ENCODE measurements at regions not wholly inside any gene's neighbourhood (a gene's known extent, or its start where the extent isn't known, plus 50 kb on each side); places are given as distances from the start of the nearest gene placed in this dataset.

DNA sequence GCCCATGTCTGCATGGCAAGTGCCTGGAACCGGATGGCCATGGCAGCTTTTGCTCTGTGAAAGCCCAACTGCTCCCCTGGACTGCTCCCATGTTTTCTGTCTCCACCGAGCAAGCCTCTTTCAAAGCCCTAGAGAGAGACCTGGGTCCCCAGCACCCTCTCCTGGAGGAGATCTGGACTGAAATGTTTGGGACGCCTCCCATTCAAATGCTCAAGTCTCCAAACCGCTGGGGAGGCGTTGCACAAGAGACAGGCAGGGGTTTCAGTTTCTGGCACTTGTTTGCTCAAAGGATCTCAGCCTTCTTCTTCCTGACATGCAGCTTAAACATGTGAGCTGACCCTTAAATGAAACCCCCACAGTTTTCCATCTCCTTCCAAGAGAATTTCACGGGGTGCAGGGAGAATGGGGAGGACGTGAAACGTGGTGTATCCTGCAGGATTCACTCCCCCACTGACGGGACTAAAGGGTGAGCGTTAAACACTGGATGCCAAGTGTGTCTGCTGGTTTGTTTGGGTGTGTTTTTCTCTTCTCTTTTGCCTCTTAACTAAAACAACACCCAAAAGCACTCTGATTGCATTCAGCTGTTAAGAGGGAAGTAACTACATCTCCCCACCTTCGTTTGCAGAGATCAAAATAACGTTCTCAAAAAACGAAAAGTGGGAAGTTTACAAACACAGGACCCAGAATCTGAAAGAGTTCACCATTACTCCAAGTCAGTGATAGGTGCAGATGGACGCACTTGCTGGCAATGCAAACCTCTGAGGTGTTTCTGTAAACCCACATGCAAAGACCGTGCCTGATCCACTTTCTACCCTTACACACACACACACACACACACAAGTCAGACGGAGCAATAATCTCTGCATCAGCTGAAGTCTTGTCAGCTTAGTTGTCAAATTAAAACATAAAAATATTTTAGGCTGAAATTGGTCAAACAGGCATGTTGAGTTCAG is 256.9 kb downstream of the C16orf95 start:
- no peak for DNase-seq

DNA sequence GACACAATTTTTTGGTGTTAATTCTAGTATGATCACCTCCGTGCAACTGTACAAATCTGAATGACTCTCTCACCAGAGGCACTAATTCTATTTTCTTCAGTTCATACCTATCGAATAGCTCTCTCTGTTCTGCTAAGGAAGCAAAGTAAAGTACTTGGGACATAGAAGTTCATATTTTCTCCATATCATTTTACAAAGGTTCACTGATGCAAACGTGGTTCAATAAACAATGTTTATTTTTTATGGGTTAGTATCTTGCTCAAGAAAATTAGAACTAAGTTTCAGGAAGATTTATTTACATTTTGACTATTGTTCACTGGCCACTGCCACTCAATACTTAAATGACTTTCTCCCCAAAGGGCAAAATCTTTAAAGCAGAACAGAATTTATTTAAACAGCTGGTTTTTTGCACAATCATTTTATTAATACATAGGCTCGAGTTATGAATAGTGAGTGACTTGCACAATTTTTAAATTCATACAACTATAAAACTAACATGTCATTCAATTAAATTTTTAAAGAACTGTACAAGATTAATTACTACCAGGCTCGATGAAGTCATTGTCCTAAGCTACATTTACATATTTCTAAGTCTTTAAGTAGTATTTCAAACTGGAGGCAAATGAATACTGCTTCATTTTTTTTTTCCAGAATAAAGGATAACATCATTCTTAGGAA is 255.8 kb downstream of the C16orf95 start:
- no peak for DNase-seq

DNA sequence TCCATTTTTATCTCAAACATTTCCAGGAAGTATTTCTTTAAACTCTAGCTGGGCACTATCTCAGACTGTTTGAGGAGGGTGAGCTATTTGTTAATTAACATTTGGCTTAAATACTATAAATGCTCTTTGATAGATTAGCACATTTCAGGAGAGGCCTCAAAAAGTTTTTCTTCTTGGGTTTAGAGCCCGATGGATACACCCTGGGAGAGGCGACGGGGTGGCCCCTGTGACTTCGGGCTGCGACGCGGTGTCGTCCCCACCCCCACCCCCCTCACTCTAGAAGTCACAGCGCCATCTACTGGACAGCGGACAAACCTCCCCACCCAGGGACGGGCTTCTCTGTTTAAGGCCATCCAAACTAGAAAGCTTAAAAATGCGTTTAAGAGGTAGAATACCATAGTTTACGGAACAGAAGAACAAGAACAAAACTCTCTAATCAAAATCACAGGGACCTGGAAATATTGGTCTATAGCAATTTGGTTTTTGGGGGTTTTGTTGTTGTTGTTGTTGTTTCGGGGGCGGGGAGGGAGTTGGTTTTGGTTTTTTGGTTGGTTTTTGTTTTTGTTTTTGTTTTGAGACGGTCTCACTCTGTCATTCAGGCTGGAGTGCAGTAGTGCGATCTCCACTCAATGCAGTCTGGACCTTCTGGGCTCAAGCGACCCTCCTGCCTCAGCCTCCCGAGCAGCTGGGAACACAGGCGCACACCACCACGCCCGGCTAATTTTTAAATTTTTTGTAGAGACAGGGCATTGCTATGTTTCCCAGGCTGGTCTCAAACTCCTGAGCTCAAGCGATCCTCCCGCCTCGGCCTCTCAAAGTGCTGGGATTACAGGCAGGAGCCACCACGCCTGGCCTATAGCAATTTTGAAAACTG is 254.4 kb downstream of the C16orf95 start:
- peak; percentile 18 for DNase-seq

DNA sequence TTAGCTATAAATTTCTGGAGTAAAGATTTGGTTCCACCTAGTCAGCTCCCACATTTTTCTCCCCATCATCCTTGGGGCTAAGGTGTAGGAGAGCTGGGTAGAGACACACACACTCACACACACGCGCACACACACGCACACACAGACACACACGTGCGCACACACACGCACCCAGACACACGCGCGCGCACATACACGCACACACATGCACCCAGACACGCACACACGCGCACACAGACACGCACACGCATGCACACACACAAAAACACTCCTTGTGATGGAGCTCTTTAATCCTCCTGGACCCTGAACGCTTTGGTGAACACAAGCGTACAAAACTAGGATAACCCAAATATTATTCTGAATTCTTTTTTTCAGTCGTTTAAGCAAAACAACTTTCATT is 253.6 kb downstream of the C16orf95 start:
- DNase-seq = no peak

DNA sequence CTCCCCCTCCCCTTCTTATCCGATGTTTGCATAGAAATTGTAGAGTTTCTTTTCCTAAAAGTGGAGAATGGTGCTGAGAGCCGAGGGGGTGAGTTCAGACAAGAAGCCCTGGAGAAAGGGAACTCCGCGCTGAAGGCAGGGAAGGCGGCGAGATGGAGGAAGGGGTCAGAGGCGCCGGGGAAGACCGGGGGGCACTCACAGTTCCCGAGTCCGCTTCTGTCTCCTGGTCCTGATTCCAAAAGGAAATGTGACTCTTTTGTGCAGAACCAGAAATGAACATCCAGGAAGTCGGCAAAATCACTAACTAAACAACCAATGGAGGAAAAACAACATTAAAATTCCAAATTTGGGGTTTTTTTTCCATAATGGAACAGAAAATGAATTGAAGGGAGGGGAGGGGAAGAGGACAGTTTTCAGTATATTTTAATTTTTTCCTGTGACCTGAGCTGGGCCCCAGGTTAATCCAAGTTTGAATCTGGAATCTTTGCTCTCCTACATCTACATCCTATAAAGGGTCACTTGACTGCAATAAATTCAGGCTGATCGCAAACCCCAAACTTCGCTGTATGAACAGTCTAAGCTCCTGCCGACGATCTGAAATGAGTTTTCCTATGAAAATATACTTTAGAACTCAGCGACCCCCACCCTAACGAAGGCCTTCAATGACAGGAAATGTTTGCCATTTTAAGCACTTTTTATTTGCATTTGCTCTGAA is 252.3 kb downstream of the C16orf95 start:
- DNase-seq = no peak

DNA sequence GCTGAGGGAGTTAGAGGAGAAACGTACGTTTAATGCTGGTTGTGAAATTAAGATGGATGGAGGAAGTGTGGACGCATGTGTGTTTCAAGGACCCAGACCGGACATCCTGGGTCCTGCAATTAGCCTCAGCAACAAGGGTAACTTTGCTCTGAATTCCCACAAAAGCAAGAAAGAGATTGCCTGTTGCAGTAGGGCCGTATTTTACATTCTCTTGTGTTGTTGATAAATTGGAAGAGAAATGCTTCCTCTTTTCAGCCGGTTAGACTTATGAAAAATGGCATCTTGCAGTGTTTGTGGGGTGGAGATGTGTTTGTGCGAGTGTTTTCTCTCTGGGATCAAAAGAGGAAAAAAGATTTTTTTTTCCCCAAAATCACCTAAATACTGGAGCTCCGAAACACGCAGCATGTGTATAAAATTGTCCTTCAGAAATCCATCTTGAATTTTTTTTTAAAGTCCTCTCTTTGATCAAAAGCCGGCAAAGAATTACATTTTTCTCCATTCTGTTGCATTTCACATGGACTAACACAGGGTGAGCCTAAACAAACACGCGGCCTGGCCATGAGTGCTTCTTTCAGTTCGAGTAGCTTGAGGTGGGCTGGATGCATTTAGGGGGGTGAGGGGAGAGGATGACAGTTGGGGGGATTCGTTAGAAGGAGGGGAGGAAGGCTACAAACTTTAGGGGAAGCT is 251.6 kb downstream of the C16orf95 start:
- no peak for DNase-seq

DNA sequence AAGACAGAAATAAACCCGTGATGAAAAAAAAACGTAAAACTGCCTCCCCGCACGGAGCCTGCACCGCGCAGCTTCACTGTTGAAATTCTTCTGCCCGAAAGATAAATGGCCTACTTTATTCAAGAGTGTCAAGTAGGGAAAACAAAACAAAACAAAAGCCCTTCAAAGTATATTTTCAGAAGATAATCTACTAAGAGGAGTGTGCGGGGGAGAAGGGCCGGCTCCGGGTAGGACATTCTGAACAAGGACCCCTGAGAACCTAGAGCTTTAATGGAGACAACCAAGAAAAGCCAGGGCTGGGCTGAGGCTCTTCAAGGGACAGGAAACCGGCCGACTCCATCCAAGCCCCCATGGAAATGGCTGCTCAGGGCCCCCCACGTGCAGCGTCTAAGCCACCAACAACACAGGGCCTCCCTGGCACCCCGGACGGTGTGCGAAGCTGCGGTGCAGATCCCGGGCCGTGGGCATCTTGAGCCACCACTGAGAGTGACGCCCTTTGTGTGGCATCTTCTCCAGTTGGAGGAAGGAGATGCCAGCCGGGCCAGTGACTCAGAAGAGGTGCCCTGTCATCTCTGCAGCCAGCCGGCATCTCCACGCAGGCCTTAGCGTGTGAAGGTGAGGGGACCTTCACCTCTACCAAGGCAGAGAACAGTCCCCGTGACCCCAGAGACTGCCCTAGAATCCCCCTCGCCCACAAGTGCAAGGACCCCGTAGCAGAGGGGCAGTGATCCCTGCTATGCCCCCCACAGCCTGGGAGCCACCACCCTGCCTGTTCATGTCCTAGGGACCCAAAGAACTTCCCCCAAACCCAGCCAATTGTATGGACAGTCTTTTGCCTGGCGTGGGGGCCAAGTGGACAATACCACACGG is 250.8 kb downstream of the C16orf95 start:
- DNase-seq = no peak

DNA sequence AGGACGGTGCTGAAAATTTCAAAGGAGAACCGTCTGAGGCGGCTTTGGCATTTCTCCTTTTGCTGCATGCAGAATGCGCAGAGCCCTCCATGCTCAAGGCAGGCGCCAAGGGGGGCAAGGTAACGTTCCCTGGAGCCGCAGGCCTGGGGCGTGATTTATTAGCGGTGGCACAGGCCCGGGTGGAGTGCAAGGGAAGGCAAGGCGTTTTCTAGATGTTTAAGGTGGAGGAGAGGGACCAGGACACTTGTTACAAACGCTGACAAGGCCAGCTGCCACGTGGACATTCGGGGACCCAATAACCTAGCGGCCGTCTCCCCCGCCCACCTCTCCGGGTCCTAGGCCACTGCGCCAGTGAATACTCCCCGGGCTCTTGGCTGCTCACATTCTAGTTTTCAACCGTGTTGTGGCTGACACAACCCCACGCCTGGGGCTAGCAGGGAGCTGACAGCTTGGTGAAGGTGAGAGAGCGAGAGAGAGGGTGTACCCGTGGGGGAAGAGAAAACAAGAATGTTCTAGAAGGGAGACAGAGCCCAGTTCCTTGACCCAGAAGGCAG is 250.1 kb downstream of the C16orf95 start:
- no peak for DNase-seq

DNA sequence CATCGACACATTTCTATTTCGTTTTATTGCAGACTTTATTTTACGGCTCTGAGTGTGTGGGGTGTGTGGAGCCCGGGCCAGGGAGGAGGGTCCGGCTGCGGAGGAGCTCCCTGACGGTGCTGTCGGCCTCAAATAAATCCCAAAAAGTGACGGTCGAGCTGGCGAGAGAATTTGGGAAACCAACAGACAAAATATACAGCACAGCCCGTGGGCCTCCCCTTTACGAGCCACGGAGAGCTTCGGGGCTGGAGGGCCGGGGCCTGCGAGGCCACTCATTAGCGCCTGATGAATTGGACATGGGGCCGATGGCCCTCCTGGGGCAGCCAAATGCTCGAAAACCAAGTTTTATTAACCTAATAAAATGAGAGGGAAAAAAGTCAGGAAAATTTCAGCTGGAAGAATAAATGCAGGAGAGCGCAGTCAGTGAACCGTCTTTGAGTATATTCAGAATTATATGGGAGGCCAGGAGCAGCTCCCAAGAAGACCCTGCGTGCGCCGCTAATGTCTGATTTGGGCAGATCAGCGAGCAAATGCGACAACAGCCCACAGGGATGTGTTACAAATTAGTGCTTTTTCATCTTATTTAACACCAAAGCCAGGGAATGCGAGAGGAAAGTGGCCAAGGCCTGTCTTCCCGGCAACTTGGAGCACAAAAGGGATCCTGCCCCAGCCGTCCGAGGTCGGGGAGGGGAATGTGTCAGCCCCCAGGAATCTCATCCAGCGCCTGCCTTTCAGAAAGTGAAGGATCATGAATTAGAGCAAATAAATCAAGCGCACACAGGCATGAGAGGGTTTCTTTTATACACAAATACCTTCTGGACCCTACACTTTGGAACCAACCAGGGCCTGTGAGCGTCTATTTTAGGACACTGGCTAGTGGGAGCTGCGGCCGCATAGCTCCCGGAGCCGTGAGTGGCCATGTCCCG is 249.1 kb downstream of the C16orf95 start:
- DNase-seq = no peak

DNA sequence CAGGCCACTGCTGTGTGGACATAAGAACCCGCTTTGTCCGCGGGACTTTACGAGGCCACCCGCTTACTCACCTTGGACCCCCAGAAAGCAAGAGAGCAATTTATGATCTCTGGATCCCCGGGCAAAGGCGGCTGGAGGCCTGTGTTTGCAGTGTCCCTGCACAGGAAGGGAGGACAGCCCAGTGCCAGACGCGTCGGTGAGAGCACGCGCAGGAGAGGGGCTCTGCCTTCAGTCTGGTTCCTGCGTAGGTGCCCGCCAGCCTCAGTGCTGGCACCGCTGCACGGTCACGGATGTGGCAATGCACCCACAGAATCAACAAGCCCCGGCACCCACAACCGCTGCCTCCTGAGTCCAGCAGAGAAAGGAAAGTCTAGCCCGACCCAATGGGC is 248.4 kb downstream of the C16orf95 start:
- DNase-seq = no peak

DNA sequence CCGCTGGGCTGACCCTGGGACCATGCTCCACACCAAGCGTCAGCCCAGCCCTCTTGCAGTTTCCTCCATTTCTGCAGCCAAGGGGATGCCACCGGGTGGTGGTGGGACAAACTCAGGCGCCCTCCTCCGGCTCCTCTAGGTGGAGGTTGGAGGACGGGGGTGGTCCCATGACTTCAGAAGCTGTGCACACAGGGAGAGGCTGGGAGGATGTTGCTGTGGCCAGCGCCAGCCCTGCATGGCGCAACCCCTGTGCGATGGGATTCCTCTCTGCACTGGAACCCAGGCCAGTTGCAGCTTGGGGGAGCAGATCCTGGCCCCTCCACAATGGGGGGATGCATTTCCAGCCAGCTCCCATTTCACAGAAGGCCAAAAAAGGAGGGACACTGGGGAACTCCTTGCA is 246.5 kb downstream of the C16orf95 start:
- DNase-seq = no peak

DNA sequence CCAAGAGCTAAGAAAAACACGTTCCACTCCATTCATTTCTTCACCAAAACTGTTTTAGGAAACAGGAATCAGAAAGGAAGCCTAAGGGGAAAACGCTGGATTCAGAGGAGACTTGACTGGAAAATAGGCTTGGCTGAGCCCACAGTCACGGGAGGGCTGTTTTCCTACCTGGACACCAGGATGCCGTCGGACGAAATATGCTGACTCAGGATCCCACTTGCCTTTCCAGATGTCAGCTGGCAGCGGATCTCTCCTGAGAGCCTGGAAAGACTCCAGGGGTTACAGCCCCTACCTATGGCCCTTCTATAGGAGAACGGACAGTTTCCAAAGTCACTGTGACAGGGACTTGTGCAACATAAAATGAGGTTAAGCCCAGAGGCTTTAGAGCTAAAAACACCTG is 245.1 kb downstream of the C16orf95 start:
- no peak for DNase-seq

DNA sequence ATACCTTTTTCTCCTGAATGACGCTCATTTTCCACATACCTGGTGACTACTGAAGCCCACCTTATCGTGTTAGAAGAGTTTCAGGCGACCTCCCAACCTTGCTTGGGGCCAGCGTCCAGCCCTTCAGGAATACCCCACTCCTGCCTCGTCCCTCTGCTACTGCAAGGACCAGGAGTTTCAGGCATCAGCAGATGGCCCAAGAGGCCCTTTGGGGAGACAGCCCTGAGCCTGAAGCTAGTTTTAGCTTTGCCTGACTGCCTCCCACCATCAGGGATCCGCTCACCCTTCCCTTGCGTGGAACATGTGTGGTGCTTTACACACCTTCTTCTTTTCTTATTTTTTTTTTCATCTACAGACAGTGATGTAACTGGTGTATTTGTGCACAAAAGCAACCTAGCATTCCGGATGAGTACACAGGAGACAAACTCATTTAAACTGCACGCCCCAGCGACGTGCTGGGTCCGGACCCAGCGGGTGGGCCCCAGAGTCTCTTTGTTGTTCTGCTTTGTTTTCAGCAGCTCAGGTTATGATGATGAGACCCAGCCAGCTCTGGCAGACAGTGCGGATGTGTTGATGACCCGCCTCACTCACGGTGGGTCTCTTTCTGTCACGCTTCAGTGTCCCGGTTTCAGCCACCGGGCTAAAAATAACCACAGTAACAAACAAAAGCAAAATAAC is 242.4 kb downstream of the C16orf95 start:
- no peak for DNase-seq

DNA sequence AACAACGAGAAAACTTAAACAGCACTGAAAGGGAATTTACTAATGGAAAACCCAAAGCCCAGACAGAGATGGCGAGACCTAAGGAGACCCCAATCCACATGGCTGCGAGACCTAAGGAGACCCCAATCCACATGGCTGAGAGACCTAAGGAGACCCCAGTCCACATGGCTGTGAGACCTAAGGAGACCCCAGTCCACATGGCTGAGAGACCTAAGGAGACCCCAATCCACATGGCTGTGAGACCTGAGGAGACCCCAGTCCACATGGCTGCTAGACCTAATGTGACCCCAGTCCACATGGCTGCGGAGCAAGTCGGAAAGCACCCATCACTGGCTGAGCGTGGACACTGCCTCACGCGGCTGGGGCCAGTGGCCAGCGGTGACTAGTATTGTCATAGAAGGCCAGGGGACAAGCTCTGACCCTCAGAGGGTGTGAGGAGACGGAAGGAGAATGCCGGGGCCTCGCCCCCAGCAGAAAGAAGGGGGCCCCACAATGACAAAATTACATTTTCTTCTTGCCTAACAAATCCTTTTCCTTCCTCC is 241.8 kb downstream of the C16orf95 start:
- DNase-seq = no peak

DNA sequence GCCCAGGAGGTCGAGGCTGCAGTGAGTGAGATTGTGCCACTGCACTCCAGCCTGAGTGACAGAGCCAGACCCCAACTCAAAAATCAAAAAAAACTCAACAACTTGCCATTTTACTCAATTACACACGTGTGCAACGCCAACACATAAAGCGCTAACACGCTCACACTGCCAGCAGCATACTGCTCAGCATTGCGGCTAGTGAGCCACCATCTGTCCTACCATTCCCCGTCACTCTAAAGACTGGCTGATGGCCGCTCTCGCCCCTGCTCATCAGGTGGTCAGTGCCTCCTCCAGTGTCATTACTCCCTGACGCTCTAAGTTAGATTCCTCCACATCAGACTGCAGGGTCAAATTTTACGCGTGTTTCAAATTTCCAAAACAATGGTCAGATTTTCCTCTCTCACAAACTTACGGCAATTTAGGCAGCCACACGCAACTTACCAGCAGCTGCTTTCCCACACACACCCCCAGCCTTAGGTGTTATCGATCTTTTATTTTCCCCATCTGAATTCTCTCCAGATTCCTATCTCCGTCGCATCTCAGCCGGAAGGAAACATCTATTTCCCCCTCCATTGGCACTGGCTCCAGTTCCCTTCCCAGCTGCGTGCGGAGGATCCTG is 240.8 kb downstream of the C16orf95 start:
- DNase-seq = no peak

DNA sequence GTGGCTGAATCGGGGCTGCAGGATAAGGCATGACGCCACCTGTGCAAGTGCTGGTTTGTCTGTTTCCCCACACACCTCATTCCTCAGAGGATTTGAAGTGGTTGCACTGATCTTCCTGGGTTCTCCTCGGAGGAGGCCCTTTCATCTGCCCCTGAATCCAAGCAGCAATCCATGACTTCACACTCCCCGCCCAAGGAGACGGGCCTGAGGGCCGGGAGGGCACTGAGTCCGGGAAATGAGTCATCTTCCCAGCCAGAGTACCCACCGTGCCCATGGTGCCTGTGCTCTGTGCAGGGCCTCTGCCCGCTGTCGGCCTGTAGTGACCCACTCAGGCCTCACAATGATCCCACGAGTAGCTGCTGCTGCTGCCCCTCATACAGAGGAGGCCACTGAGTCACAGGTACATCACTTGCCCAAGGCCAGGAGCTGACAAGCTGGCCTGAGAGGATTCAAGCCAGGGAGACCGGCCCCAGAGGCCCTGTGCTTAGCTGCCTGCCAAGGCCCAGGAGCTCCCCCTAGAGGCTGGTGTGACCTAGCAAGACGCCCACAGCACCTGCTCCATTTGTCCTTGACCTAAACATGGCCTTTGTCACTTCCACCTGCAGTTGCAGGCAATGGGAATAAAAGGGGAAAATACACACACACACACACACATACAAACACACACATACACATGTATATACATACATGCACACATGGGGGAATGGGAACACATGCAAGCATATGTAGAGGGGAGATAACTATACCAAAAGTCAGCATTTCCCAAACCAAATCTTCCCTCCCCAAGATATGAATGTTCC is 240.0 kb downstream of the C16orf95 start:
- DNase-seq = no peak

DNA sequence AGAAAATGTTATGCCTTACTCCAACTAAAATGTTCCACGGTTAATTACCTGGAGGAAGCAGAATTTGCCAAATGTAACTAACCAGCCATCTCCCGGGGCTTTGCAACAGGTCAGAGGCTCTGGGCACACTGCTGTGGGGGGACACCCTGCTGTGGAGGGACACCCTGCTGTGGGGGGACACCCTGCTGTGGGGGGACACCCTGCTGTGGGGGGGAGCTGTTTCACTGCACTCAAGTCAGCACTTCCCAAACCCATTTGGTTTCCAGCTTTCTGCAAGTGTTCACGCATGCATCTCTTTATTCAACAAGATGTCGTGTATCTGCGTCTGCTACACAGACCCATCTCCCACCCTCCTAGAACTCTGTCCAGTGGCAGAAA is 239.5 kb downstream of the C16orf95 start:
- no peak for DNase-seq
